OCI-LY3 (cell line): ENCODE measurements at regions not wholly inside any gene's neighbourhood (a gene's known extent, or its start where the extent isn't known, plus 50 kb on each side); places are given as distances from the start of the nearest gene placed in this dataset.

Experiments used
- EZH2phosphoT487 ChIP-seq: fragments of 200-600 bp; shearing (Covaris generic); IDR thresholded peaks from 2 replicates; pipeline ENCODE4 v1.6.1; 2018; ENCODE audit warnings: antibody characterized with exemption, mixed run types, low read depth
- TF ChIP-seq, protein P1 (sequence below): fragments of 200-600, 300-600 bp; sonication (generic); IDR thresholded peaks from 2 replicates; pipeline ENCODE4 v1.5.1; 2014; ENCODE audit warnings: antibody characterized with exemption, low read length, low read depth

GRCh38 chr14:105951399-105951798 lies 425.0 kb downstream of the TMEM121 start:
- TF ChIP-seq, protein P1, sequence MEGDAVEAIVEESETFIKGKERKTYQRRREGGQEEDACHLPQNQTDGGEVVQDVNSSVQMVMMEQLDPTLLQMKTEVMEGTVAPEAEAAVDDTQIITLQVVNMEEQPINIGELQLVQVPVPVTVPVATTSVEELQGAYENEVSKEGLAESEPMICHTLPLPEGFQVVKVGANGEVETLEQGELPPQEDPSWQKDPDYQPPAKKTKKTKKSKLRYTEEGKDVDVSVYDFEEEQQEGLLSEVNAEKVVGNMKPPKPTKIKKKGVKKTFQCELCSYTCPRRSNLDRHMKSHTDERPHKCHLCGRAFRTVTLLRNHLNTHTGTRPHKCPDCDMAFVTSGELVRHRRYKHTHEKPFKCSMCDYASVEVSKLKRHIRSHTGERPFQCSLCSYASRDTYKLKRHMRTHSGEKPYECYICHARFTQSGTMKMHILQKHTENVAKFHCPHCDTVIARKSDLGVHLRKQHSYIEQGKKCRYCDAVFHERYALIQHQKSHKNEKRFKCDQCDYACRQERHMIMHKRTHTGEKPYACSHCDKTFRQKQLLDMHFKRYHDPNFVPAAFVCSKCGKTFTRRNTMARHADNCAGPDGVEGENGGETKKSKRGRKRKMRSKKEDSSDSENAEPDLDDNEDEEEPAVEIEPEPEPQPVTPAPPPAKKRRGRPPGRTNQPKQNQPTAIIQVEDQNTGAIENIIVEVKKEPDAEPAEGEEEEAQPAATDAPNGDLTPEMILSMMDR, result no peak
- TF ChIP-seq EZH2phosphoT487, result no peak
